KMS-11 (cell line): ENCODE measurements at regions not wholly inside any gene's neighbourhood (a gene's known extent, or its start where the extent isn't known, plus 50 kb on each side); places are given as distances from the start of the nearest gene placed in this dataset.

Source experiments
- H2AFZ ChIP-seq: fragments of 200-600 bp; sonication (generic); 2 replicates; pipeline ENCODE4 v1.6.1; 2016; ENCODE audit warnings: antibody characterized with exemption, mixed run types, low read depth
- H3K27ac ChIP-seq: fragments of 200-600 bp; sonication (generic); 2 replicates; pipeline ENCODE4 v1.6.1; 2016; ENCODE audit warnings: mild to moderate bottlenecking, mixed run types
- H3K27me3 ChIP-seq: fragments of 200-600 bp; sonication (generic); 2 replicates; pipeline ENCODE4 v1.6.1; 2017; ENCODE audit warnings: mild to moderate bottlenecking, low read depth, mixed run types, moderate library complexity; ENCODE audit not compliant: insufficient read depth
- H3K36me3 ChIP-seq: fragments of 200-600 bp; sonication (generic); 2 replicates; pipeline ENCODE4 v1.6.1; 2017; ENCODE audit warnings: mild to moderate bottlenecking, mixed run types; ENCODE audit not compliant: insufficient read depth
- H3K4me1 ChIP-seq: fragments of 200-600 bp; sonication (generic); 2 replicates; pipeline ENCODE4 v1.6.1; 2016; ENCODE audit warnings: mild to moderate bottlenecking, low read depth, mixed run types; ENCODE audit not compliant: poor library complexity, severe bottlenecking
- H3K4me2 ChIP-seq: fragments of 200-600 bp; sonication (generic); 2 replicates; pipeline ENCODE4 v1.7.0; 2016; ENCODE audit warnings: mild to moderate bottlenecking, mixed run types
- H3K4me3 ChIP-seq: fragments of 200-600 bp; sonication (generic); IDR thresholded peaks from 2 replicates; pipeline ENCODE4 v1.6.1; 2017; ENCODE audit warnings: low read depth, low read length, mixed read lengths; ENCODE audit not compliant: insufficient read depth
- H3K79me2 ChIP-seq: fragments of 200-600 bp; sonication (generic); 2 replicates; pipeline ENCODE4 v1.6.1; 2016; ENCODE audit warnings: low read depth, mixed run types; ENCODE audit not compliant: insufficient read depth
- H3K9ac ChIP-seq: fragments of 200-600 bp; sonication (generic); 2 replicates; pipeline ENCODE4 v1.6.1; 2016; ENCODE audit warnings: mild to moderate bottlenecking, mixed run types
- H4K20me1 ChIP-seq: fragments of 200-600 bp; sonication (generic); 2 replicates; pipeline ENCODE4 v1.6.1; 2016; ENCODE audit warnings: mild to moderate bottlenecking, mixed run types; ENCODE audit not compliant: insufficient read depth
- CTCF ChIP-seq: fragments of 200-600 bp; sonication (generic); conservative IDR thresholded peaks from 2 replicates; pipeline ENCODE4 v1.6.1; 2017; ENCODE audit warnings: low read depth, mild to moderate bottlenecking, antibody characterized with exemption, low read length, moderate library complexity, mixed read lengths

- no peak overlapping the region for H3K27ac ChIP-seq
- H3K36me3 ChIP-seq = no peaks in the 10 kb centered on the region
- H3K9ac ChIP-seq = no peak overlapping the region
- no peaks in the 10 kb centered on the region for H3K79me2 ChIP-seq
- no peak overlapping the region for H3K4me3 ChIP-seq
- H4K20me1 ChIP-seq = no peaks in the 10 kb centered on the region
- no peak overlapping the region for H2AFZ ChIP-seq
- no peak for TF ChIP-seq CTCF
- peaks cover 8% of the 10 kb centered on the region for H3K4me1 ChIP-seq
- H3K27me3 ChIP-seq = no peaks in the 10 kb centered on the region; the same call in 1 of the 2 replicates
- no peak overlapping the region for H3K4me2 ChIP-seq
These were observed 231.7 kb downstream of the FOXL1 start for GRCh38 chr16:86810062-86810461.

- no peak overlapping the region for H3K27ac ChIP-seq
- H3K27me3 ChIP-seq = no peaks in the 10 kb centered on the region; the same call in 1 of the 2 replicates
- no peak overlapping the region for H3K4me3 ChIP-seq
- no peaks in the 10 kb centered on the region for H4K20me1 ChIP-seq
- no peak overlapping the region for H3K4me2 ChIP-seq
- peaks cover 29% of the 10 kb centered on the region for H3K4me1 ChIP-seq
- H2AFZ ChIP-seq = no peak overlapping the region
- no peaks in the 10 kb centered on the region for H3K79me2 ChIP-seq
- no peaks in the 10 kb centered on the region for H3K36me3 ChIP-seq
- H3K9ac ChIP-seq = no peak overlapping the region
- TF ChIP-seq CTCF = no peak
These were observed 234.1 kb downstream of the FOXL1 start for GRCh38 chr16:86812363-86812970.

- Histone ChIP-seq H3K4me3 (no peak overlapping the region), H3K79me2 (no peaks in the 10 kb centered on the region), H3K36me3 (no peaks in the 10 kb centered on the region), H3K9ac (no peak overlapping the region), H3K4me1 (peaks cover 35% of the 10 kb centered on the region), H4K20me1 (no peaks in the 10 kb centered on the region), H2AFZ (no peak overlapping the region), H3K27me3 (peaks cover 4% of the 10 kb centered on the region; the same call in 1 of the 2 replicates), H3K27ac (no peak overlapping the region), H3K4me2 (no peak overlapping the region)
- no peak for TF ChIP-seq CTCF
These were observed 235.9 kb downstream of the FOXL1 start for GRCh38 chr16:86814256-86814655.

GRCh38 chr16:86816930-86817625 lies 238.7 kb downstream of the FOXL1 start:
- no peaks in the 10 kb centered on the region for H3K36me3 ChIP-seq
- H3K4me1 ChIP-seq = peaks cover 35% of the 10 kb centered on the region
- 0 out of 2 replicates have a peak overlapping the region, but pooled peaks have one; percentile 34 for H3K9ac ChIP-seq
- H3K4me3 ChIP-seq = no peak overlapping the region
- no peak for TF ChIP-seq CTCF
- peaks cover 4% of the 10 kb centered on the region; the same call in 1 of the 2 replicates for H3K27me3 ChIP-seq
- peak overlapping the region; percentile 57 for H3K27ac ChIP-seq
- peak overlapping the region; percentile 66 for H3K4me2 ChIP-seq
- H3K79me2 ChIP-seq = no peaks in the 10 kb centered on the region
- H4K20me1 ChIP-seq = no peaks in the 10 kb centered on the region
- H2AFZ ChIP-seq = 0 out of 2 replicates have a peak overlapping the region, but pooled peaks have one; percentile 4
